ENCODE measurements at regions not wholly inside any gene's neighbourhood (a gene's known extent, or its start where the extent isn't known, plus 50 kb on each side); places are given as distances from the start of the nearest gene placed in this dataset.

- no peak for TF ChIP-seq POLR2A (IDR thresholded peaks at IDR 0.05)
- no peak for TF ChIP-seq EP300 (IDR thresholded peaks at IDR 0.05)
These were observed 648.3 kb downstream of the SPRY1 start for GRCh38 chr4:124044867-124045266.

All from upper lobe of left lung (tissue), 4 donors.